PC-3 (cell line): ENCODE measurements at regions not wholly inside any gene's neighbourhood (a gene's known extent, or its start where the extent isn't known, plus 50 kb on each side); places are given as distances from the start of the nearest gene placed in this dataset.
A peak's percentile ranks its signal among the peaks of the same experiment; 100 is the strongest.

ENCODE experiments used
- ATAC-seq: fragments of 200-7000 bp; cut with Tn5 transposase; 2 replicates; pipeline ENCODE4 v1.9.1; 2020; ENCODE audit warnings: mild to moderate bottlenecking, moderate library complexity
- BruUV-seq: library from RNA; stranded (reverse); fragments of 400-500 nt; replicated peaks from 2 replicates; lab custom pipeline; 2021; lab: Mats Ljungman, UMichigan
- CTCF ChIA-PET: fragments of 300-600 bp; sonication (Branson Sonifier 250); formaldehyde crosslinking; loops from one replicate; lab custom pipeline; 2022; ENCODE audit warnings: antibody characterized with exemption; lab: Charles Lee
- POLR2A ChIA-PET: fragments of 300-600 bp; sonication (Branson Sonifier 250); formaldehyde crosslinking; loops from one replicate; lab custom pipeline; 2022; ENCODE audit warnings: antibody characterized with exemption; ENCODE audit not compliant: unreplicated experiment; lab: Charles Lee
- DNase-seq: peaks from one replicate; pipeline ENCODE4 v3.0.0-alpha.2; 2015
- H2AFZ ChIP-seq: fragments of 300-600 bp; sonication (generic); 2 replicates; pipeline ENCODE4 v1.6.0; 2016; ENCODE audit warnings: antibody characterized with exemption, low read length
- H3F3A ChIP-seq: fragments of 300-600 bp; sonication (generic); one replicate; pipeline ENCODE4 v1.6.0; 2017; ENCODE audit warnings: antibody characterized with exemption, low read length, control low read depth, mild to moderate bottlenecking; ENCODE audit not compliant: unreplicated experiment
- H3K27ac ChIP-seq: fragments of 300-600 bp; sonication (generic); 2 replicates; pipeline ENCODE4 v1.5.1; 2016; ENCODE audit warnings: mild to moderate bottlenecking, low read length
- H3K27me3 ChIP-seq: fragments of 300-600 bp; sonication (generic); 2 replicates; pipeline ENCODE4 v1.6.1; 2016; ENCODE audit warnings: low read length, mixed read lengths
- H3K36me3 ChIP-seq: fragments of 300-600 bp; sonication (generic); 2 replicates; pipeline ENCODE4 v1.6.1; 2016; ENCODE audit warnings: low read depth, mixed run types, low read length, mixed read lengths
- H3K4me1 ChIP-seq: fragments of 300-600 bp; sonication (generic); 2 replicates; pipeline ENCODE4 v1.5.1; 2016; ENCODE audit warnings: low read length; ENCODE audit not compliant: insufficient read depth
- H3K4me2 ChIP-seq: fragments of 300-600 bp; sonication (generic); 2 replicates; pipeline ENCODE4 v1.6.0; 2016; ENCODE audit warnings: low read length
- H3K4me3 ChIP-seq: fragments of 300-600 bp; sonication (generic); 2 replicates; pipeline ENCODE4 v1.5.1; 2016; ENCODE audit warnings: mild to moderate bottlenecking, low read length, mixed read lengths
- H3K79me2 ChIP-seq: fragments of 300-600 bp; sonication (generic); 2 replicates; pipeline ENCODE4 v1.6.1; 2017; ENCODE audit warnings: low read length, mixed read lengths
- H3K9ac ChIP-seq: fragments of 300-600 bp; sonication (generic); 2 replicates; pipeline ENCODE4 v1.6.0; 2016; ENCODE audit warnings: mild to moderate bottlenecking, low read length
- H3K9me2 ChIP-seq: fragments of 300-600 bp; sonication (generic); replicated peaks from 2 replicates; pipeline ENCODE4 v1.6.1; 2016; ENCODE audit warnings: mixed run types, low read length, mixed read lengths
- H3K9me3 ChIP-seq: fragments of 300-600 bp; sonication (generic); 2 replicates; pipeline ENCODE4 v1.6.1; 2016; ENCODE audit warnings: low read length, mixed read lengths
- H4K20me1 ChIP-seq: fragments of 300-600 bp; sonication (generic); 2 replicates; pipeline ENCODE4 v1.6.1; 2016; ENCODE audit warnings: low read length, mixed read lengths
- EZH2 ChIP-seq: fragments of 300-600 bp; sonication (generic); IDR thresholded peaks from one replicate; pipeline ENCODE4 v1.6.1; 2017; ENCODE audit warnings: antibody characterized with exemption, mild to moderate bottlenecking, low read length; ENCODE audit not compliant: unreplicated experiment
- EZH2phosphoT487 ChIP-seq: fragments of 300-600 bp; sonication (generic); IDR thresholded peaks from 2 replicates; pipeline ENCODE4 v1.6.1; 2018; ENCODE audit warnings: mild to moderate bottlenecking, antibody characterized with exemption, low read length, borderline replicate concordance
- intact Hi-C: fragments of 100-400 bp; cut with micrococcal nuclease; formaldehyde crosslinking; loops from 2 replicates; pipeline ENCODE4 v1.9.0; 2023
- TF ChIP-seq, protein P1 (sequence below): fragments of 300-600 bp; sonication (generic); conservative IDR thresholded peaks from 2 replicates; pipeline ENCODE4 v1.5.1; 2017; ENCODE audit warnings: antibody characterized with exemption, low read depth, mild to moderate bottlenecking, low read length

DNA sequence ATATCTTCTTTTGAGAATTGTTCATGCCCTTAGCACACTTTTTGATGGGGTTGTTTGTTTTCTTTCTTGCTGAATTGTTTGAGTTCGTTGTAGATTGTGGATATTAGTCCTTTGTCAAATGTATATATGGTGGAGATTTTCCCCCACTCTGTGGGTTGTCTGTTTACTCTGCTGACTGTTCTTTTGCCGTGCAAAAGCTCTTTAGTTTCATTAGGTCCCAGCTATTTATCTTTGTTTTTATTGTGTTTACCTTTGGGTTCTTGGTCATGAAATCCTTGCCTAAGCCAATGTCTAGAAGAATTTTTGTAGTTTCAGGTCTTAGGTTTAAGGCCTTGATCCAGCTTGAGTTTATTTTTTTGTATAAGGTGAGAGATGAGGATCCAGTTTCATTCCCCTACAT is 1372.6 kb upstream of the TENM3 start:
- intact Hi-C loops, result no loop called here
- Histone ChIP-seq H2AFZ (no peak overlapping the region), H3K9ac (no peak overlapping the region), H3K27me3 (no peaks in the 10 kb centered on the region), H3K36me3 (no peaks in the 10 kb centered on the region), H3K4me1 (no peaks in the 10 kb centered on the region), H3K4me2 (peak overlapping the region; percentile 15; the same call in 1 of the 2 replicates), H4K20me1 (no peaks in the 10 kb centered on the region), H3K27ac (peak overlapping the region; percentile 46; the same call in 1 of the 2 replicates), H3K79me2 (no peaks in the 10 kb centered on the region), H3K9me2 (no peaks in the 10 kb centered on the region), H3K9me3 (no peaks in the 10 kb centered on the region), H3F3A (no peaks in the 10 kb centered on the region), H3K4me3 (no peak overlapping the region)
- TF ChIP-seq EZH2phosphoT487, result no peak
- no peak for TF ChIP-seq EZH2
- TF ChIP-seq, protein P1, sequence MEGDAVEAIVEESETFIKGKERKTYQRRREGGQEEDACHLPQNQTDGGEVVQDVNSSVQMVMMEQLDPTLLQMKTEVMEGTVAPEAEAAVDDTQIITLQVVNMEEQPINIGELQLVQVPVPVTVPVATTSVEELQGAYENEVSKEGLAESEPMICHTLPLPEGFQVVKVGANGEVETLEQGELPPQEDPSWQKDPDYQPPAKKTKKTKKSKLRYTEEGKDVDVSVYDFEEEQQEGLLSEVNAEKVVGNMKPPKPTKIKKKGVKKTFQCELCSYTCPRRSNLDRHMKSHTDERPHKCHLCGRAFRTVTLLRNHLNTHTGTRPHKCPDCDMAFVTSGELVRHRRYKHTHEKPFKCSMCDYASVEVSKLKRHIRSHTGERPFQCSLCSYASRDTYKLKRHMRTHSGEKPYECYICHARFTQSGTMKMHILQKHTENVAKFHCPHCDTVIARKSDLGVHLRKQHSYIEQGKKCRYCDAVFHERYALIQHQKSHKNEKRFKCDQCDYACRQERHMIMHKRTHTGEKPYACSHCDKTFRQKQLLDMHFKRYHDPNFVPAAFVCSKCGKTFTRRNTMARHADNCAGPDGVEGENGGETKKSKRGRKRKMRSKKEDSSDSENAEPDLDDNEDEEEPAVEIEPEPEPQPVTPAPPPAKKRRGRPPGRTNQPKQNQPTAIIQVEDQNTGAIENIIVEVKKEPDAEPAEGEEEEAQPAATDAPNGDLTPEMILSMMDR, result no peak
- POLR2A ChIA-PET, result no interaction called here
- DNase-seq (peak; percentile 45), ATAC-seq (no peak)
- BruUV-seq, result no TSS peak
- CTCF ChIA-PET, result no interaction called here

DNA sequence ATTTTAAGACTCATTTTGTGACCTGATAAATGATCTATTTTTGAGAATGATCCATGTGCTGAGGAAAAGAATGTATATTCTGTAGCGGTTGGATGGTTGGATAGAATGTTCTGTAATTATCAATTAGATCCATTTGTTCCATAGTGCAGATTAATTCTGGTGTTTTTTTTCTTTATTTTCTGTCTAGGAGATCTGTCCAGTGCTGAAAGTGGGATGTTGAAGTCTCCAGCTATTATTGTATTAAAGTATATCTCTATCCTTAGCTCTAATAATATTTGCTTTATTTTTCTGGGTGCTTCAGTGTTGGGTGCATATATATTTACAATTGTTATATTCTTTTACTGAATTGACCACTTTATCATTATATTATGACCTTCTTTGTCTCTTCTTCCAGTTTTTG is 1344.9 kb upstream of the TENM3 start:
- Histone ChIP-seq H3K9me2 (no peaks in the 10 kb centered on the region), H3K79me2 (no peaks in the 10 kb centered on the region), H3K36me3 (no peaks in the 10 kb centered on the region), H3K27me3 (no peaks in the 10 kb centered on the region), H3K9ac (no peak overlapping the region), H2AFZ (no peak overlapping the region), H3K9me3 (no peaks in the 10 kb centered on the region), H3F3A (no peaks in the 10 kb centered on the region), H4K20me1 (no peaks in the 10 kb centered on the region), H3K4me3 (no peak overlapping the region), H3K27ac (no peak overlapping the region), H3K4me1 (no peaks in the 10 kb centered on the region), H3K4me2 (no peak overlapping the region)
- TF ChIP-seq EZH2 (no peak), EZH2phosphoT487 (no peak)
- TF ChIP-seq, protein P1, result no peak
- no peak for DNase-seq
- ChIA-PET POLR2A (no interaction called here), CTCF (no interaction called here)
- ATAC-seq, result no peak
- intact Hi-C loops, result no loop called here
- no TSS peak for BruUV-seq

- no TSS peak for BruUV-seq
- intact Hi-C loops, result no loop called here
- ChIA-PET CTCF (no interaction called here), POLR2A (no interaction called here)
- Histone ChIP-seq H3K9me2 (no peaks in the 10 kb centered on the region), H3K36me3 (no peaks in the 10 kb centered on the region), H4K20me1 (no peaks in the 10 kb centered on the region), H3K9me3 (no peaks in the 10 kb centered on the region), H3K4me2 (no peak overlapping the region), H3K9ac (no peak overlapping the region), H3K4me3 (no peak overlapping the region), H3K4me1 (no peaks in the 10 kb centered on the region), H3F3A (no peaks in the 10 kb centered on the region), H3K27me3 (no peaks in the 10 kb centered on the region), H2AFZ (no peak overlapping the region), H3K79me2 (no peaks in the 10 kb centered on the region), H3K27ac (no peak overlapping the region)
- no peak for ATAC-seq
- TF ChIP-seq EZH2phosphoT487 (no peak), EZH2 (no peak)
- TF ChIP-seq, protein P1, result no peak
- DNase-seq, result no peak
Measured at GRCh38 chr4:180900781-180901180, 1342.4 kb upstream of the TENM3 start.
